Posterior cingulate gyrus (tissue), 11 donors: ENCODE measurements at regions not wholly inside any gene's neighbourhood (a gene's known extent, or its start where the extent isn't known, plus 50 kb on each side); places are given as distances from the start of the nearest gene placed in this dataset.
A peak's percentile ranks its signal among the peaks of the same experiment; 100 is the strongest.

Source experiments
- DNase-seq, 10 donors: peaks; one replicate each; pipeline versions ENCODE4 v3.0.0 to v3.0.0-alpha.2; 2020 to 2021; ENCODE audit warnings: mixed read lengths in 3 of 10
- intact Hi-C: fragments of 100-400 bp; cut with DNase I; formaldehyde crosslinking; loops from one replicate; pipeline ENCODE4 v1.15.1; 2023

GRCh38 chr4:81898862-81899504 lies 427.3 kb upstream of the RASGEF1B start:
- DNase-seq = no peak
- intact Hi-C loops = no loop called here

- DNase-seq = no peak
Measured at GRCh38 chr4:81896936-81897335, 425.2 kb upstream of the RASGEF1B start.

GRCh38 chr4:81891005-81891996 lies 419.6 kb upstream of the RASGEF1B start:
- intact Hi-C loops = no loop called here
- DNase-seq = no peak

More at GRCh38 chr4:81896936-81897335, 425.2 kb upstream of the RASGEF1B start:
- intact Hi-C loops = no loop called here

GRCh38 chr4:81884986-81885385 lies 413.3 kb upstream of the RASGEF1B start:
- intact Hi-C loops = no loop called here
- DNase-seq = no peak

- intact Hi-C loops = no loop called here
Measured at GRCh38 chr4:81883530-81884450, 412.1 kb upstream of the RASGEF1B start.

GRCh38 chr4:81883004-81883403 lies 411.3 kb upstream of the RASGEF1B start:
- intact Hi-C loops = no loop called here
- no peak for DNase-seq

More at GRCh38 chr4:81883530-81884450, 412.1 kb upstream of the RASGEF1B start:
- DNase-seq = no peak

GRCh38 chr4:81881855-81882621 lies 410.3 kb upstream of the RASGEF1B start:
- DNase-seq = no peak
- intact Hi-C loops = no loop called here

- intact Hi-C loops = no loop called here
- DNase-seq = no peak
Measured at GRCh38 chr4:81876106-81876505, 404.4 kb upstream of the RASGEF1B start.

GRCh38 chr4:81874661-81875515 lies 403.2 kb upstream of the RASGEF1B start:
- intact Hi-C loops = no loop called here
- DNase-seq = no peak

- no peak for DNase-seq
- intact Hi-C loops = no loop called here
Measured at GRCh38 chr4:81870275-81870674, 398.6 kb upstream of the RASGEF1B start.

GRCh38 chr4:81860111-81860510 lies 388.4 kb upstream of the RASGEF1B start:
- intact Hi-C loops = no loop called here
- DNase-seq = no peak

- intact Hi-C loops = no loop called here
- no peak for DNase-seq
Measured at GRCh38 chr4:81854406-81854805, 382.7 kb upstream of the RASGEF1B start.

- intact Hi-C loops = no loop called here
- DNase-seq = no peak
Measured at GRCh38 chr4:81852031-81852715, 380.5 kb upstream of the RASGEF1B start.

GRCh38 chr4:81850701-81851100 lies 379.0 kb upstream of the RASGEF1B start:
- no peak for DNase-seq
- intact Hi-C loops = no loop called here

GRCh38 chr4:81845761-81846160 lies 374.1 kb upstream of the RASGEF1B start:
- intact Hi-C loops = loop anchor here (2.0 kb wide), 2 partner anchors 423 to 439 kb away; no protein-coding TSS in a partner anchor
- no peak for DNase-seq

- DNase-seq = no peak
- intact Hi-C loops = loop anchor here (2.0 kb wide), 2 partner anchors 424 to 438 kb away; no protein-coding TSS in a partner anchor
Measured at GRCh38 chr4:81845273-81845672, 373.6 kb upstream of the RASGEF1B start.

- intact Hi-C loops = loop anchor here (1.0 to 2.0 kb wide), 3 partner anchors 377 to 438 kb away; no protein-coding TSS in a partner anchor
- DNase-seq = peak in 7 of 10 donors; percentile 36 to 82 (median 71)
Measured at GRCh38 chr4:81844717-81845116, 373.0 kb upstream of the RASGEF1B start.
